ENCODE measurements at regions not wholly inside any gene's neighbourhood (a gene's known extent, or its start where the extent isn't known, plus 50 kb on each side); places are given as distances from the start of the nearest gene placed in this dataset.
A peak's percentile ranks its signal among the peaks of the same experiment; 100 is the strongest.

- DNase-seq, result no peak
Measured at GRCh38 chr13:90769387-90769786, 578.1 kb upstream of the MIR17HG start.

- no peak for DNase-seq
Measured at GRCh38 chr13:90770334-90770733, 577.2 kb upstream of the MIR17HG start.

DNA sequence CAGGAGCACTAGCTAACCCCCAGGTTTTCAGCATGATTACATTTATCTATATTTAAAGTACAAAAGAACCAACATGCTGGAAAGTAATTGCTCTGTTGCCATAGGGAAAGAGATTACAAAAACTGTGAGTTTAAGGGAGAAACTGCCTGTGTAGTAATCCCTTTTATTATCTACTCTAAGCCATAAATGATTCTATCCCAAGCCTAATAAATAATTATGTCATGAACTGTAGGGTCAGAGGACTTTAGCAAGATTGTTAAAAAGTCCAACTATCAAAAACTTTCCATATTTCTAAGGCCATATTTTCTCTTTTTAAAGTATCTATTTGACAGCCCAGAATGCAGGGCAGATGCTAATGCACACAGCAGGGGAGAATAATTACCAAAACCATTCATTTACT is 573.8 kb upstream of the MIR17HG start:
- DNase-seq, result no peak

GRCh38 chr13:90776051-90776748 is 571.3 kb upstream of the MIR17HG start:
- DNase-seq, result no peak

DNA sequence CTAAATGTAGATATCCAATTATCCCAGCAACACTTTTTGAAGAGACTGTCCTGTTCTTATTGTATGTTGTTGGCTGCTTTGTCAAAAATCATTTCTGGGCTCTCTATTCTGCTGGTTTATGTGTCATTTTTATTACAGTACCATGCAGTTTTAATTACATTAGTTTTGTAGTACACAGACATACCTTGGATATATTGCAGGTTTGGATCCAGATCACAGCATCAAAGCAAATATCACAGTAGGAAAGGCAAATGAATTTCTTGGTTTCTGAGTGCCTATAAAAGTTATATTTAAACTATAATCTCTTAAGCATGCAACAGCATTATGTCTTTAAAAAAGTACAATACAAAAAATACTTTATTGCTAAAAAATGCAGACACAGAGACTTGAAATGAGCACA is 564.2 kb upstream of the MIR17HG start:
- DNase-seq, result no peak

DNA sequence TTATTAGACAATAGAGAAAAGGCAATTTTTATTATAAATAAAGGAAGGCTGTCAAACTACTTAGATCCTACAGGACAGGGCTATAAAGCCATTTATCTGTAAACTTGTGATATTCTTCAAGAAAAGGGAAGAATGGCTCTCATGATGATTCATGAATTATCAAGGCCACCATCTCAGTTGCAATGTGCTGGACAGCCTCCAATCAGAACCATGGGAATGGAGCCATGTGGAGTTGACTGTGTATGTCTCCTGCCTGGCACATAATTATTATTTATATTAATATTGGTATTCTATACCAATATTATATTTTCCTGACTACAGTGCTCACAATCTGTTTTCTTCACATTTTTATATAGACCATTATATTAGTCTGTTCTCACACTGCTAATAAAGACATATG is 560.5 kb upstream of the MIR17HG start:
- DNase-seq, result peak; percentile 1

DNA sequence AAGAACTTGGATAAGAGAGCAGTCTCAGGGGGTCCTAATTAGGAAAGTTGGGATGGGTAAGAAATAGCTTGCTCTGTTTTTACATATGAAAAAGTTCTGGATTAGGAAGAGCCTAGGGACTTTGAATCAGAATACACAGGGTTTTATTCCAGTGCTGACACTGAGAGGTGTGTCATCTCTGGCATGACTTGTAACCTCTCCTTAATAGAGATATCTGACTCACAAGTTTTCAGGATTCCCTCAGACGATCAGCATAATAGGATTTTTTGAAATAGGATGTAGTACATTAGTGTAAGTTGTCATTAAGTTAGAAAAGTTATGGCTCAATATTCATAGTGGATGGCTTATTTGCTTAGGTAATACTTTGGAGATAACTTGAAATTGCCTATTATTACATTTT is 555.2 kb upstream of the MIR17HG start:
- no peak for DNase-seq

GRCh38 chr13:90793261-90793820 is 554.1 kb upstream of the MIR17HG start:
- DNase-seq, result no peak

DNA sequence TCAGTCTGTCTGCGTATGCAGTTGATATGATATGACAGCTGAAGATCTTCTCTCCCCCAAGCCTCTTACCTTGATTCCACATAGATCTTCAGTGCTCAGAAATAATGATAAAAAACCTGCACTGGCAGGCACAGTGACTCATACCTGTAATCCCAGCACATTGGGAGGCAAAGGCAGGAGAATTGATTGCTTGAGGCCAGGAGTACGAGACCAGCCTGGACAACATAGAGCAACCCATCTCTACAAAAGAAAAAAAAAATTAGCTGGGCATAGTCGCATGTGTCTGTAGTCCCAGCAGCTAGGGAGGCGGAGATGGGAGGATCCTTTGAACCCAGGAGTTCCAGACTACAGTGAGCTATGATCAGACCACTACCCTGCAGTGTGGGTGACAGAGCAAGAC is 551.0 kb upstream of the MIR17HG start:
- no peak for DNase-seq

- no peak for DNase-seq
Measured at GRCh38 chr13:90797335-90797734, 550.2 kb upstream of the MIR17HG start.

GRCh38 chr13:90798381-90798780 is 549.1 kb upstream of the MIR17HG start:
- no peak for DNase-seq

DNA sequence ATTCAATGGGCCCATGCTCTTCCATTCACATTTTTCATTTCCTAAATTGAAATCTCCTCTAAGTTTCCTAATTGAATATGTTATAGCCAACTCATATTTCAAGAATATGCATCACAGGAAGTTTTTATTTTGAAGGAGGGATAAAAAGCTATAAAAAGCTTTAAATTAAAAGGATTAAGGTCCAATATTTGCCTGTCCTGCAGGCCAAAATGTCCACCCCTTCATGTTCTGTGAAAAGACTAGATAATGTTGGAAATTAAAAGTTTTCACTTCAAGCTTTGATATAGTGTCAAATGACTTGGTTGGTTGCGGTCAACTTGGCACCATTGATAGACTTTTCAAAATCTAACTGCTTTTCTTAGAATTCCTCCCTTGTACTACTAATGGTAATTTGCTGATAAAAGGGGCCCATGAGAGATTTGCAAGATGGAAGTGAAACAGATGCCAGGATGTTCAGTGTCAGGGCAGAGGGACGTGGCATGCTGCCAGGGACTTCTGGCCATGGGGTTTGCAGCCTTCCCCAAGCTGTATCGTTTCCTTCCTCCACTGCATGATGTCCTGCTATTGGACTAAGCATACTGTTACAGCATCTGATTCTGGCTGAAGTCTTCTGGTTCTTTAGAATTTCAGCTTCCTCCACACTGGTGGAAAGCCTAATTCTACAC is 547.3 kb upstream of the MIR17HG start:
- DNase-seq, result no peak

GRCh38 chr13:90801621-90802020 is 545.9 kb upstream of the MIR17HG start:
- no peak for DNase-seq

GRCh38 chr13:90803210-90803609 is 544.3 kb upstream of the MIR17HG start:
- DNase-seq, result no peak

DNA sequence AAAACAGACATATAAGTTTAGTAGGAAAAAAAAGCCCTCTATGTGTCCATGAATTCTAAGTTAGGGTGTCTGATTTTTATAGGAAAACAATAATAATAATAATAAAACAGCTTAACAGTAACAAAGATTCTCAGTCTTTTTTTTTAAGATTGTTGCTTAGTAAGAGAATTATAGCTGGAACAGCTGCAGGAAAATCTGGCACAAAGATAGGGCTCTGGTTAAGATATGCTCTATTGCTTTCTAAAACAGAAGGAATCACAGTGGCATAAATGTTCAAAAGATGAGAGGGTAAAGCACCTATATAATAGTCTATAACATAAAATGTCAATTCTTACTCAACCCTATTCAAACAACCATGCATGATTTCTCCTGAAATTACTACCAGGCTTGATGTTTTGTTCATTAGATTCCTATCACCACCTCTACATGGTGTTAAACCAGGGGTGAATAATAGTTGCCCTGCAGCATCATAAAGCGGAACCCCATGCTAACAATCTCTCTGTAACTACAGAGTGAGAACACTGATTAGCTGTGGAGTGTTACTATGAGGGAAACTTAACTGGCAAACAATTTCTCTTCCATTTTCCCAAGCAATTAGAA is 541.4 kb upstream of the MIR17HG start:
- DNase-seq, result no peak

DNA sequence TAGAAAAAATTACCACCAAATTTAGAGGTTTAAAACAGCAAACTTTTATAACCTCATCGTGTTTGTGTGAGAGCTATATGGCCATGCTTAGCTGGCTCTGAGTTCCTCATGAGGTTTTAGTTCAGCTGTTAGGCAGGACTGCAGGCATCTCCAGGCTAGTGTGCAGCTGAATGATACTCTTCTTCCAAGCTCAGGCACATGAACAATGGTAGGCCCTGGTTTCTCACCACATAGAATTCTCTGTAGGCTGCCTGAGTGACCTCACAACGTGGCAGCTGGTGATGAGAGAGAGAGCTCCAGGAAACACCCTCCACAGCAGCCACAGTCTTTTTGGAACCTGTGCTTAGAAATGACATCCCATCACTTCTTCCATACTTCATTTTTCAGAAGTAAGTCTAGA is 540.6 kb upstream of the MIR17HG start:
- DNase-seq, result no peak

DNA sequence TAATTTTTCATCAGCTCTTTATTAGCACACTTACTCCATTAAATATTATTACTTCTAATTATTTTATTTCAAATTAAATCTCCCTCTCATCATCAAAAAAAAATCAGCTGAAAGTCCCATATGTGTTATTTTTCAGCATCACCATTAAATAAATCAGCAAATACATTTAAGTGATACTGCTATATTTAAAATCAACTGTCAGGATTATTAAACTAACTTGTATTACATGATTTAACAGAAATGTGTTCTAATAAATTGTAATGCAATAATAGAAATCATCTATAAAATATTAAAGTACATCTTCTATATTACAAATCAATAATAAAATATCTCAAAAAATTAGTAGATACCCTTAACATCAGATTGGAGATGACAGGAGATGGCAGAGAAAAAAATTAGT is 538.6 kb upstream of the MIR17HG start:
- no peak for DNase-seq

- DNase-seq, result no peak
Measured at GRCh38 chr13:90824032-90824431, 523.5 kb upstream of the MIR17HG start.

DNA sequence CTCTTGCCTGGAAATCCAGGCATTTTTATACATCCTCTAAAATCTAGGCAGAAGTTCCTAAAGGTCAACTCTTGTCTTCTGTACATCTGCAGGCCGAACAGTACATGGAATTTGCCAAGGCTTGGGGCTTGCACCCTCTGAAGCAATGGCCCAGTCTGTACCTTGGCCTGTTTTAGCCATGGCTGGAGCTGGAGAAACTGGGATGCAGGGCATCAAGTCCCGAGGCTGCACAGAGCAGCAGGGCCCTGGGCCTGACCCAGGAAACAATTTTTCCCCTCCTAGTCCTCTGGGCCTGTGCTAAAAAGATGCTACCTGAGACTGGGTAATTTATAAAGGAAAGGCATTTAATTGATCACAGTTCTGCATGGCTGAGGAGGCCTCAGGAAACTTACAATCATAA is 520.8 kb upstream of the MIR17HG start:
- DNase-seq, result no peak

DNA sequence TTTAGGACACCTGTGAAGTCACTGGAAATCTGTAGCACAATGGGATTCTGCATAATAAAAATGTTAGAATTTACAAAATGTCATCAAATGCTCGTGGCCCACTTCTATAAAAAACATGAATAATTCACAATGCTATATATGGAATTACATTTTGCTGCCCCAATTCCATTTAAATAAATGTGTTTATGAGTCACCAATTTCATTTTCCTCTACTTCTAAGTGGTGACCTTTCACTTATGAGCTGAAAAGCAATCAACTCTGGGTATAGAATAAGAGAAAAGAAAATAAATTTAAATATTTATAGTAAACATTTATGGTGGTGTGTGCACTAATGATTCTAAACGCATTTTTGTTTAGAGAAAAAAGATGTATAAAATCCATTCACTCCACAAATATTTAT is 516.7 kb upstream of the MIR17HG start:
- peak; percentile 1 for DNase-seq

DNA sequence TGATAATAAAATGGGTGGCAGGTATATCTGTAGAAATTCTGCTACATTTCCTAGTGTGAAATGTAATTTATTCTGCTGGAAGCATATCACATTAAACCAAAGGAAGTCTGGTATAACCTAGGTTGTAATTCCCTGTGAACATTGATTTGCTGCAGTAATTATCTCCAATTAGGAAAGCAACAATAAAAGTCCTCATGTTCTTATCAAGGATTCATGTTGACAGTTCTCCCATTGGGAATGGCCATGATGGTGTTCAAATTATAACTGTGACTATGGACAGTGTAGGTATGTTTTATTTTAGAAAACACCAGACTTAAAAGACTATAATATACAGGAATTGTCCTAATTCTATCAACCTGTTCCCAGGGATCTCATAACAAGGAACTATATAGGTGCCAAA is 513.5 kb upstream of the MIR17HG start:
- DNase-seq, result no peak

- no peak for DNase-seq
Measured at GRCh38 chr13:90834700-90835099, 512.8 kb upstream of the MIR17HG start.

GRCh38 chr13:90835826-90836225 is 511.7 kb upstream of the MIR17HG start:
- no peak for DNase-seq
